Fibroblast of lung (primary cell): ENCODE measurements at regions not wholly inside any gene's neighbourhood (a gene's known extent, or its start where the extent isn't known, plus 50 kb on each side); places are given as distances from the start of the nearest gene placed in this dataset.
A peak's percentile ranks its signal among the peaks of the same experiment; 100 is the strongest.

Experiments used
- DNase-seq, 2 donors: peaks; one replicate each; pipeline versions ENCODE4 v3.0.0 to v3.0.0-alpha.2; 2010; ENCODE audit warnings: low read depth in 2 of 2
- H2AFZ ChIP-seq: 2 replicates; pipeline ENCODE4 v1.5.1; 2012; ENCODE audit warnings: low read length, control low read depth, inconsistent platforms
- H3K27ac ChIP-seq: 2 replicates; pipeline ENCODE4 v1.5.1; 2011; ENCODE audit warnings: low read length, control low read depth; ENCODE audit not compliant: insufficient read depth
- H3K27me3 ChIP-seq: 2 replicates; pipeline ENCODE4 v1.5.1; 2011; ENCODE audit warnings: mild to moderate bottlenecking, low read length; ENCODE audit not compliant: control insufficient read depth, insufficient read depth
- H3K36me3 ChIP-seq: 2 replicates; pipeline ENCODE4 v1.5.1; 2011; ENCODE audit warnings: low read length; ENCODE audit not compliant: control insufficient read depth, insufficient read depth
- H3K4me1 ChIP-seq: 2 replicates; pipeline ENCODE4 v1.5.1; 2011; ENCODE audit warnings: low read length; ENCODE audit not compliant: control insufficient read depth, insufficient read depth; ENCODE audit errors: extremely low read depth
- H3K4me2 ChIP-seq: 2 replicates; pipeline ENCODE4 v1.5.1; 2011; ENCODE audit warnings: low read length, control low read depth; ENCODE audit not compliant: insufficient read depth; ENCODE audit errors: extremely low read depth
- H3K4me3 ChIP-seq, 4 experiments: fragments of 200-600 bp in 1 of 4; sonication (generic) in 1 of 4; replicated peaks in 1 of 4; 2 replicates each; pipeline ENCODE4 v1.5.1; 2011 to 2016; ENCODE audit warnings: low read length in 4 of 4, low read depth in 3 of 4, mild to moderate bottlenecking in 3 of 4, control low read depth in 2 of 4, inconsistent platforms in 1 of 4, mixed read lengths in 1 of 4; ENCODE audit not compliant: insufficient read depth in 1 of 4; ENCODE audit errors: control extremely low read depth in 1 of 4
- H3K79me2 ChIP-seq: 2 replicates; pipeline ENCODE4 v1.5.1; 2012; ENCODE audit warnings: mild to moderate bottlenecking, low read length, inconsistent platforms; ENCODE audit not compliant: control insufficient read depth, insufficient read depth
- H3K9ac ChIP-seq: 2 replicates; pipeline ENCODE4 v1.5.1; 2011; ENCODE audit warnings: mild to moderate bottlenecking, low read length, control low read depth; ENCODE audit not compliant: insufficient read depth
- H3K9me3 ChIP-seq: 2 replicates; pipeline ENCODE4 v1.5.1; 2012; ENCODE audit warnings: low read depth, low read length; ENCODE audit not compliant: control insufficient read depth, insufficient read depth
- H4K20me1 ChIP-seq: 2 replicates; pipeline ENCODE4 v1.5.1; 2011; ENCODE audit warnings: low read length; ENCODE audit not compliant: control insufficient read depth, insufficient read depth; ENCODE audit errors: extremely low read depth
- CTCF ChIP-seq, 2 donors: IDR thresholded peaks in 1 of 2; conservative IDR thresholded peaks in 1 of 2; 1 replicate in 1 of 2; 2 replicates in 1 of 2; pipeline ENCODE4 v1.5.1; 2011 to 2012; ENCODE audit warnings: low read length in 2 of 2, control low read depth in 1 of 2, inconsistent platforms in 1 of 2, low read depth in 1 of 2, mild to moderate bottlenecking in 1 of 2
- EZH2 ChIP-seq: IDR thresholded peaks from 2 replicates; pipeline ENCODE4 v1.5.1; 2012; ENCODE audit warnings: low read length, control low read depth, mild to moderate bottlenecking; ENCODE audit errors: missing control alignments

DNA sequence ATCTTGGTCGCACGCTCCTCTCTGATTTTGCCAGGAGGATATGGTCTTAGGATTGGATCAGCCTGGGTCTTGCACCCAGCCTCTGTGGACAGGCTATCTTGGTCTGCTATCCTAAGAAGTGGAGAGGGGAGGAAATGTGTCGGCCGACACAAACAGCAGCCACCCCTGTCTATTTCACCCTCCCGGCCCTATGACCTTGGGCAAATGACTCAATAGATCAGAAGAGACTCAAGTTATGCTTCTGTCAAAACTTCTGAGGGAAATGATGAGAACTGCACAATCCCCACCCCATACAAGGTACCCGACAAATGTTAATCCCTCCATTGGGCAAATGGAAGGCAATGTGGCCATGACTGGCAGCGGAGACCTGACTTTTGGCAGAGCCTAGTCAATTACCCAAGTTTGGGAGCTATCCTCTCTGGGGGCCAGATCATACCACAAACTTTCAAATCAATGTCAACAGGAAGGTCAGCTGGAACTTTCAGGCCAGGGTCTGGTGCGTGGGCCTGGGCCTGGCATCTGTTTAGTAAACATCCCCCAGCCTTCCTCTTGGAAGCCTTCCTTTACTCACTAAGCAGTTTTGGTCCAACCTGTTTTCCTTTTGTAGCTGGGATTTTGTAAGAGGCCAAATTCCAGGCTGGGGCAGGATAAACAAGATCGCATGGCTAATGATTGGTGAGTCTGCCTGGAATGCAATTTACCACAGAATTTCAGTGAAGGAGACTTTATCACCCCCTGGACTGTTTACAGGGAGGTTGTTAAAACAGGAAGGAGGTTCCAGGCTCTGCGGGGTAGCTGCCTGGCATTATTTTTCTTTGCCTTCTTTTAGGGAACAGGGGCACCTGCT is 64.2 kb upstream of the CPEB4 start:
- H3K27ac ChIP-seq, result no peak overlapping the region
- H4K20me1 ChIP-seq, result no peaks in the 10 kb centered on the region
- H3K27me3 ChIP-seq, result no peaks in the 10 kb centered on the region
- no peak for TF ChIP-seq EZH2
- no peak for TF ChIP-seq CTCF (conservative IDR thresholded peaks at IDR 0.05 in 1 of 2, IDR thresholded peaks at IDR 0.05 in 1 of 2; ENCODE audit: low read depth in 1 of 2, low read length in 2 of 2)
- H3K4me2 ChIP-seq, result no peak overlapping the region
- no peaks in the 10 kb centered on the region for H3K9me3 ChIP-seq
- H3K4me1 ChIP-seq, result no peaks in the 10 kb centered on the region
- no peak overlapping the region for H3K4me3 ChIP-seq
- peak; percentile 48 to 90 for DNase-seq
- H3K79me2 ChIP-seq, result no peaks in the 10 kb centered on the region
- no peak overlapping the region for H3K9ac ChIP-seq
- no peak overlapping the region for H2AFZ ChIP-seq
- H3K36me3 ChIP-seq, result no peaks in the 10 kb centered on the region

DNA sequence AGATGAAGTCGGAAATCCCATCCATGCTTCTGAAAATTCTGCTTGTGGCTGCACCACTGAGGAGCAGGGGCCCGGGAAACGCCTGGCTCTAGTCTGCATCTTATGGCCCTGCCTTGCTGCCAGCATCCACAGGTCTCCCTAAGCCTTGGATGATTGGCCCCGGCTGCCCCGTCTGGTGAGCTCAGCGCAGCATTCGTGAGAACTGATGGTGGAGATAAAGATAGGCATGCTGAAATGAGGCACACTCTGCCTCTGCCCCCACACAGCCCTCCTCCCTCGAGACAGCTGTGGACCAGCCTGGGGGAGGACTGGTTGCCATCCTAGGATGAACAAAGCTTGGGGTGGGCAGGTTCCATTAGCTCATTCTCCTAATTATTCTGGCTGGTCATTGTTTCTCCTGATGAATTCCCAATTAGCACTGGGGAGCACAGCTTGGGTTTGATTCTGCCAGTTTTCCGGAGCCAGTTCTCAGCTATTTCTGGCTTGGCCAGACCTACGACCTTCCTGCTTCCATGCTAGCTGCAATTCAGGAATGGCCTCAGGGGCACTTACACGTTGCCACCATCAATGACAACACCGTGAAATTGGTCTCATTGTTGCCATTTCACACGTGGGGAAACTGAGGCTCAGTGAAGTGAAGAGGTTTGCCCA is 62.8 kb upstream of the CPEB4 start:
- H3K79me2 ChIP-seq, result no peaks in the 10 kb centered on the region
- peak in 1 of 2 donors; percentile 66 for DNase-seq
- H3K9ac ChIP-seq, result no peak overlapping the region
- no peak overlapping the region for H3K4me3 ChIP-seq
- TF ChIP-seq CTCF (conservative IDR thresholded peaks at IDR 0.05 in 1 of 2, IDR thresholded peaks at IDR 0.05 in 1 of 2; ENCODE audit: low read depth in 1 of 2, low read length in 2 of 2) (no peak), EZH2 (no peak)
- H3K36me3 ChIP-seq, result no peaks in the 10 kb centered on the region
- H4K20me1 ChIP-seq, result no peaks in the 10 kb centered on the region
- no peak overlapping the region for H3K27ac ChIP-seq
- H3K27me3 ChIP-seq, result no peaks in the 10 kb centered on the region
- no peaks in the 10 kb centered on the region for H3K9me3 ChIP-seq
- no peak overlapping the region for H3K4me2 ChIP-seq
- H2AFZ ChIP-seq, result no peak overlapping the region
- no peaks in the 10 kb centered on the region for H3K4me1 ChIP-seq

GRCh38 chr5:173826086-173826427 is 62.1 kb upstream of the CPEB4 start:
- Histone ChIP-seq H3K36me3 (no peaks in the 10 kb centered on the region), H3K4me3 (no peak overlapping the region), H3K27ac (no peak overlapping the region), H3K79me2 (no peaks in the 10 kb centered on the region), H3K9me3 (no peaks in the 10 kb centered on the region), H3K27me3 (no peaks in the 10 kb centered on the region), H3K9ac (no peak overlapping the region), H4K20me1 (no peaks in the 10 kb centered on the region), H3K4me2 (no peak overlapping the region), H3K4me1 (no peaks in the 10 kb centered on the region), H2AFZ (no peak overlapping the region)
- DNase-seq, result no peak
- TF ChIP-seq EZH2 (no peak), CTCF (conservative IDR thresholded peaks at IDR 0.05 in 1 of 2, IDR thresholded peaks at IDR 0.05 in 1 of 2; ENCODE audit: low read depth in 1 of 2, low read length in 2 of 2) (no peak)
